GM21619 (cell line): ENCODE measurements at regions not wholly inside any gene's neighbourhood (a gene's known extent, or its start where the extent isn't known, plus 50 kb on each side); places are given as distances from the start of the nearest gene placed in this dataset.

ENCODE experiments used
- ATAC-seq: cut with Tn5 transposase; IDR thresholded peaks from one replicate; pipeline ENCODE4 v1.9.1; 2021; ENCODE audit not compliant: unreplicated experiment

DNA sequence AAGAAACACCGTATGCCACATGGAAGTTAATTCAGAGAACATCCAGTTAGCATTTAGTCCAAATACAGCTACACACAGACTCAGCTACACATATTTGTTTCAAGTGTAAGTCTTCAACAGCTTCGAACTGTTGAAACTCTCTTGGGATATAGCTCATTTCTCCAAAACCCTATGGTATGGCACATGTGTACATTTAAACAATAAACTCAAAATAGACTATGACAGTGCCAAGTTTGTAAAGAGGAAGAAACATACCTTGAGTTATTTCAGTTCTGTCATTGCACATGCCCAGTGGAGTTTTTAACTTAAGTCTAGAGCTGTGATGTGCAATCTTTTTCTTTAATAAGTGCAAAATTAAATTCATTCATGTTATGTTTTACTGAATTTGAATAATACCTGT is 155.1 kb upstream of the RAI14 start:
- ATAC-seq: no peak

DNA sequence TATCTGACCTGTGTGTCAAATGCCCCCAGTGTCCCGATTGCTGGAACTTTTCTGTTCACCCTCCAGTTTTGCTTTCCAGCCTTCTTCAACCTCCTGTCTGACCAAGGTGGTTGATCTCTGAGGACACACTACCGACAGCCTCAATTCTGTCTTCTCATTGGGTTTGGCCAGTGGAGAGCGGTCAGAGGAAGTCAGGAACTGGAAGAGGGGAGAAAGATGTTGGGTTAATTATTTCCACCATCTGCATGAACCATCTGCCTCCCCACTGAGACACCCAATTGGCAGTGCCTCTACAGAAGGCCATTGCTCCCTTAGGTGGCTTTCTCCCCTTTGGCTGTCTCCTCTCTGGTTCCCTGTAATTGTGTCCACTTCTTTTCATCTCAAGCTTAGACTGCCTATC is 154.3 kb upstream of the RAI14 start:
- ATAC-seq: no peak

DNA sequence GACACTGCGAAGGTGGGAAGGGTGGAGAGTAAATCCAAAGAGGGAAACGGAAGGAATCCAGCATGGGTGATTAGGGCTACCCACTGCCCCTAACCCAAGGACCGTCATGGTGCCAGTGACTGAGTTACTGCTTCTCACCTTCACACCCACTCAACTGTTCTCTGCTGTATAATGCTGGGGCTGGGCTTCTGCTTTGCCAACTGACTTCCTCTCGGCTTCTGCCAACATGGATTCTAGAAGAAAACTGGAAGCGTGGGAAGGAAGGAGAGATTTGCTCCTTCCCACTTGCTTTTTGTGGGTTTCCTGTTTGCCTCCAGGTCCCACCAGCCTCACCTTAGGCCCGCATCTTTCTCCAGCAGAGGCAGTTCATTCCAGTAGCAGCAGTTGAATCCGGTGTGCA is 153.5 kb upstream of the RAI14 start:
- ATAC-seq: no peak

DNA sequence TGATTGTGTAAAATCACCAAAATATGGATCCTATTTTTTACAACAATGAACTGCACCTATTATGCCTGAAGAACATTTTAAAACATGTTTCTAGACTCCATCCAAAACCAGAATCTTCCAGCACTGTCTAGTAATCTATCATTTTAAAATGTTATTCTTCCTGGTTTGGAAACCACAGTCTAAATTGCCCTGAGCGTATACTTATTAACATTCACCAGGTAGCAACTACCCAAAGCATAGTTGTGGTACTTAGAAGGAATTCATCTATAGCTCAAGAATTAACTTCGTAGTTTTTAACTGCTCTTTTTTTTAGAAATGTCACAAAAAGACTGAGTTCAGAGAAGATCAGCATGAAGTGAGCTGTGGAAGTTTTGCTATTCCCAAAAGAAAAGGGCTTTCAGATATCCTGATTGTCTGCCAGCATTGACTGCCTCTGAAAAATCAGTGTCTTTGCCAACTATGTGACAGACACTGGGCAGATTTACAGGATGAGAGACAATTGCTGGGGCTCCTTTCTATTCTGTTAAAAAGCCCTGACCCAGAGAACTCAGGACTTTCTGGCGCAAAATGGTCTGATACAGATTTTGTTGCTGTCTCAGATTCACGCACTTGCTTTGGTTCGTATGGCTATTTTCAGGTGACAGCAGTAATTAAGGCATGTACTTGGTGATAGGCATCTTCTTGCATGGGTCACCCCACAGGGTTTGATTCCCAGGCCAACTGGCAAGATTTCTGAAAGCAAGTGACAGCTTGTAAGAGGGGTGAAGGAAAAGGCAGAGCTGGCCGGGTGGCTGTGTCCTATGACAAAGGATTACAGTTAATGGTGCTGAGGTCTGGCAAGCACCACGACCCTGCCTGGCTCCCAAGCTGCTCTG is 152.5 kb upstream of the RAI14 start:
- ATAC-seq: no peak

DNA sequence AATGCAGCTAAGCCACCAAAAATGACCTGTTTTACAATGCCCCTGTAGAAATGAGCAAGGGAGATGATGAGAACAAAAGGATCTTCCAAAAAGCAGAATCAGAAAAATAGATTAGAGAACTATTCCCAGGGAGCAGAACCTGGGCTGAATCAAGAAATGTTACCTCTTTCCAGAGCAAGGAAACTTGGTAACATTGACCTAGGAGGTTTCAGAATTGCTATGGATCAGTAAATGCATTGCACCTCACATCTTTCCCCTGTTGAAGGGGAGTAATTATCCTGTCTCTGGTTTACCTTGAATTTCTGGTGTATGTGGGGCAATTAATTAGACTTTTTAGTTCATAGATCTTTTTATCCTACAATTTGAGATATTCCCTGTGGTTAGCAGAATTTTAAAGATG is 151.2 kb upstream of the RAI14 start:
- no peak for ATAC-seq

DNA sequence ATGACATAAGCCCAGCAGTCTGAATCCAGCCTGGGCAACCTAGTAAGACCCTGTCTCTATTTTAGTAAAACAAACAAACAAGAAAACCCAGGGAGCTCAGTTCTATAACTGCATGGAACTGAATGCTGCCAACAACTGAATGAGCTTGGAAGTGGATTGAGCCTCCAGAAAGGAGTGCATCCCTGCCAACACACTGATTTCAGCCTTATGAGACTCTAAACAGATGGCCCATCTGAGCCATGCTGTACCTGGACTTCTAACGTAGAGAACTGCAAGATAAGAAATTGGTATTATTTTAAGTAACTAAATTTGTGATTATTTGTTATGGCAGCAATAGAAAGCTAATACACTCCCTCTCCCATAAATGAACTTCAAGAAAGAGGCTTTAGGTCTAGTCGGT is 150.4 kb upstream of the RAI14 start:
- ATAC-seq: no peak

DNA sequence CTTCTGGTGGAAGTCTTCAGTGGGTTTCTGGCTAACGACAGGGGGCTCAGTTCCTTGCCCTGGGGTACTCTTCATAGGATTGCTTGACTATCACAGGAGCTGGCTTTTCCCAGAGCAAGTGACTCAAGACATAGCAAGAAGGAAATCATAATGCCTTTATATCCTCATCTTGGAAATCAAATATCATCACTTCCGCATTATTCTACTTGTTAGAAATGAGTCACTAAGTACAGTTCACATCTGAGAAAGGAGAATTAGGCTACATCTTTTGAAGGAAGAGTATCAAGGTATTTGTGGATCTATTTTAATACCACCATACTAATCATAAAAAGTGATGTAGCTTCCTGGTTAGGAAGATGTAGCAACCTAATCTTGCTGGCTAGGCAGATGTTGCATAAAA is 148.2 kb upstream of the RAI14 start:
- ATAC-seq: no peak

DNA sequence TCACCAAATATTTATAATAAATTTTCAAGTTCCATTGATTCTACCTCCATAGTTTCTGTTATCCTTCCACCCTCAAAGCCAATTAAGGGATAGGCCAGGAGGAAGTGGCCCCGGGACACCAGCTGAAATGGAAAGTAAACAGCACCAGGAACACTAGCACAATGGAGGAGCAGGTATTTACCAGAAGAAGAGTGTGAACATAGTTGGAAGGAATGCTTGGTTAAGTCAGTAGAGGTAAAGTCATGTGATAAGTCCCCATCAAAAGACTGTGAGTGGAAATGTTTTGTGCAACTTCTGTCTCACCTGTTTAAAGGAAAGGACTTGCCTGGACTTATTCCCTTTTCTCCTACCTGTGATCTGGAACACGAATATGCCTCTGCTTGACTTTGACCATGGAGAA is 146.7 kb upstream of the RAI14 start:
- no peak for ATAC-seq

DNA sequence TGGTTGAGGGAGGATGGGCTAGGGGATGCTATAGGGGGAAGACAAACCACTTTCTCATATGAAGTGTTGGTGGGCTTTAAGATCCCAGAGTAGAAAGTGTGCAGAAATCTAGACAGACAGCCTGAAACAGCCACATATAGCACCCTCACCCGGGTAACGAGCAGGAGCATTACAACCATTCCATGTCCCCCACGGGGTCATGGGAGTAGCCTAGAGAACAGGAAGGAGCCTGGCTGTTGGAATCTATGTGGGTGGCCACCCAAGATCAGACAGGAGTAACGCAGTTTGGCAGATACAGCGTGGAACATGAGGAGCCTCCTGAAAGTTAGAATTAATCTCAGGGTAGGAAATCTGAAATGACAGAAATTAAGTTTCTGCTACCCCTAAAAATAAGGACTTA is 146.1 kb upstream of the RAI14 start:
- ATAC-seq: no peak

DNA sequence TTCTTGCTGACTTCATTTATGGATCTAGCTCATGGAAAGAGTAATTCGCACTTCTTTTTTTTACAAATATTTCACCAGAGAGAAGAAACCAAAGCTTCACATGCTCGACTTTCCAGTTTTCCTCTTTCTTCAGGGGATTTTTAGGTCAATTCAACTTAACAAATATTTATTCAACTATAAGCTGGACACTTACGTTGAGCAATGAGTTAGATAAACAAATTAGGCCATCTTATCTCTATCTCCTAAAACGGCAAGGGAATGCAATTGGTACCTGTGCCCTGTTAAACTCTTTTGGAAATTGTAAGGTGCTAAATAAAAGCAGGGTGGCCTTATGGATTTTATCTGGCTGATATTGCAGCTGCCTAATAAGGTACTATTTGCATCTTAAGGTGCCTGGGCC is 145.1 kb upstream of the RAI14 start:
- no peak for ATAC-seq

DNA sequence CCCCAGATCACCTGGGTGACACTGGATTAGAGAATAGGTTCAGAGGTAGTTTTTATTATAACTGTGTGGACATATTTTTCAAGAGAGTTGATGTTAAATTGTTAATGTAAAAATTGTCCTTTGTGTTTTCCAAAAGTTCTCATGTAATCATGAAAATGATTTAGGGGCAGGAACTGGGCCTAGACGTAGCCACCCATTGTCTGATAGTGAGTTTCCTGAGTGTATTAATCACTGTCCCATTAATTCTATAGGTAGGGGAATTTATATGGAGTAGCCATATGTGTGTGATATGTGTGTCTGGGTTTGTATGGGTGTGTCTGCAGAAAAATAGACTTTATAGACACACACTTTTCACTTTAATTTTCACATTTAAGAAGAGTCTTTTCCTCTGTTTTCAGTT is 144.6 kb upstream of the RAI14 start:
- ATAC-seq: no peak

DNA sequence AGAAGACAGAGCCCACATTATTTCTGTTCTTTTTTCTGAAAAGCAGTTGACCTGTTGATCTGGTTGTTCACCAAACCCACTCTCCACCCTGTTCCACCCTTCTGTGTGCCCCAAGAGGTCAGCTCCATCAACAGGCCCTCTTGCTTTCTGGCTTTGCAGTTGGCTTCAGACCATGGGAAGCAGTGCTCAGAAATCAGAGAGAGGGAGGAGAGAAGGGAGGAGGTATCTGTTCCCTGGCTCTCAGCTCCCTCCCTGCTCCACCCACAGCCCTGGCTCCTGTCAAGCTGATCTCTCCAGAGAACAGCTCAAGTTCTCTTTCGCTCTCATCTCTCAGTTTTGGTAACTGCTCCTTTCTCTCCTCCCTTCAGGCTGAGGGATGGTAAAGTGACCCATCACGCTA is 144.2 kb upstream of the RAI14 start:
- ATAC-seq: no peak

DNA sequence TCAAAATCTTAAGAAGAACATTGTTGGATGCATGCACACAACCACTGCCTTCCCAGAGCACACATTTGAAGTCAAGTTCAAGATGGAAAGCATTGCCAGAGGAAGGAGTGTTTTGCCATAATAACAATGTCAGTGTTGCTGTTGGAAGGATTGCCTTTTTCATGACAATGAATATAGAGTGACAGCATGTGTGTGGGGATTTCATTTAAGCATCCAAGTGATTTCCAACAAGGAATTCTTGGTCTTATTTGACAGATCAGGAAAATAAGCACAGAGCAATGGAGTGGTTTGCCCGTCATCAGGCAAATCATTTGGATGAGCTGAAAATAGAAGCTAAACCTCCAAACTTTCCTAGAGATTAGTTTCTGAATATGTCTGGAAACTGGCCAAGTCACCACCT is 140.0 kb upstream of the RAI14 start:
- no peak for ATAC-seq

DNA sequence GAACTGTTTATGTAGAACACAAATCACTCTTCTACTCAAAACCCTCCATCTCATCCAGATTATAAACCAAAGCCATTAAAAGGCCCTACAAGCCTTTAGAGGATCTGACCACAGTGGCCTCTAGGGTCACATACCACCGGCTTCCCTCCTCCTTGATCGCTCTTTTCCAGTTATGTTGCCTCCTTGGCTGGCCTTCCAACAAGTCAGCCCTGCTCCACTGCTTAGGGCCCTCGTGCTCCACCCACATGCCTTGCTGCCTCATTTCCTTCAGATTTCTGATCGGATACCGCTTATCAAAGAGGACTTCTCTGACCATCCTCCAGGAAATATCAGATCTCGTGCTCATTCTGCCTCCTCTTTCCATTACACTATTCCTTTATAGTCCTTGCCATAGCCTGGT is 139.4 kb upstream of the RAI14 start:
- no peak for ATAC-seq

DNA sequence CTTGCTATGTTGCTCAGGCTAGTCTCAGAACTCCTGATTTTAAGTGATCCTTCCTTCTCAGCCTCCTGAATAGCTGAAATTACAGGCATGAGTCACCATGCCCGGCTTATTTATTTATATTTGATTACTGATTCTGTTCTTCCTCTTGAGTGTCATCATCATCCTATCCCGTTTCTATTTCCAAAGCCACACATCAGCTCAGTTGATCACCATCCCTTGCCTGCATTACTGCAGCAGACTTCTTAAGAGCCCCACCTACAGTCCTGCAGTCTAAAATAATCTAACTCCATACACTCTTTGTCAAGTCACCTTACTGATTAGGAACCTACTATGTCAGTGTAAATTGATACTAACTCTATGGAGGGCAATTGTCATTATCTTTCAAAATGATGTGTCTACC is 138.9 kb upstream of the RAI14 start:
- ATAC-seq: no peak

DNA sequence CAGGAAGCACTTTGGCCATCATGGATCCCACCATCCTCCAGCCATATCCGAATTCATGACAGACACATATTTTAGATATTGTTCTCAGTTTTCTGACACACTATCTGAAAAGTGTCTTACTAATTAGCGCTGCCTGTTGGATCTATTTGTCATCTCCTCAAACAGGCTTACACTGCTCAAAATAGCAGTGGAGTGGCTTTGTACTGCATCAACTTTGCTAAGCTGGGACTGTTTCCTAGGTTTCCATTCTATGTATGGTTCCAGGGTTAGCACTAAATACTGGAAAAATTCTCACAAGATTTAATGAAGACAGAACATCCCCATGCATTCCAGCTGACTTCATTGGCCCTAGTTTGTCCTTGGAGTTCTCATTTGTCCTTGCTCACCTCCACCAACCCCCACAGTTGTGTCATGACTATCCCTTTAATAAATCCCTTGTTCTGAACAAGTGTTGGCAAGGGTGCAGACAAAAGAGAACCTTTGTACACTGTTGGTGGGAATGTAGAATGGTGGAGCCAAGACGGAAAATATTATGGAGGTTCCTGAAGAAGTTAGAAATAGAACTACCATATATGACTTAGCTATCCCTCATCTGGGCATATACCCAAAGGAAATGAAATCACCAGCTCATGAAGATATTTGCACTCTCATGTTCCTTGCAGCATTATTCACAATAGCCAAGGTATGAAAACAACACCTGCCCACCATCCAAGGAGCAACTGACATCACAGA is 136.5 kb upstream of the RAI14 start:
- ATAC-seq: no peak

DNA sequence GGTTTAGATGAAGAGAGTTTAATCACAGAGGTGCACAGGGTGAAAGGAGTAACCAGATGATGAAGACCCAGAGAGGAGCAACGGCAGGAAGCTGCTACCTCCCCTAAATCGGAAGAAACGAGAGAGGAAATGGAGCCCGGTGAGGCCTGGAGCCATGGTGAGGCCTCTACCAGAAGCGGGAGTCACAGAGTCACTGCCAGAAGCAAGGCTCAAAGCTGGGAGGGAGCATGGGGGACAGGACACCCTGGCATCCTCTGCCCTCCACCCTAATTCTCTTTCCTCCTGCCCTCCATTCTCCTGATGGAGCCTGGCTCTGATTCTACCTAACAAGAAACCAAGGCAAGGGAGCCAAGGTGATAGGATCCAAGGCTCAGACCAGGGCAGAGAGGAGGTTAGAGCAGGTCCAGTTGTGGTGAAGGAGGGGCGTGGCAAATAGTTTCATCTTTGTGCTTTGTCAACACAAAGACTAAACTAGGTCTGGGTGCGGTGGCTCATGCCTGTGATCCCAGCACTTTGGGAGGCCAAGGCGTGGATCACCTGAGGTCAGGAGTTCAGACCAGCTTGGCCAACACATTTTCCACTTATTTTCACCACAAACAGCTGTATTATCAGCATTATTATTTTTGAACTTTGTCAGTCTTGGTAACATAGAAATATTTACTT is 134.4 kb upstream of the RAI14 start:
- no peak for ATAC-seq

DNA sequence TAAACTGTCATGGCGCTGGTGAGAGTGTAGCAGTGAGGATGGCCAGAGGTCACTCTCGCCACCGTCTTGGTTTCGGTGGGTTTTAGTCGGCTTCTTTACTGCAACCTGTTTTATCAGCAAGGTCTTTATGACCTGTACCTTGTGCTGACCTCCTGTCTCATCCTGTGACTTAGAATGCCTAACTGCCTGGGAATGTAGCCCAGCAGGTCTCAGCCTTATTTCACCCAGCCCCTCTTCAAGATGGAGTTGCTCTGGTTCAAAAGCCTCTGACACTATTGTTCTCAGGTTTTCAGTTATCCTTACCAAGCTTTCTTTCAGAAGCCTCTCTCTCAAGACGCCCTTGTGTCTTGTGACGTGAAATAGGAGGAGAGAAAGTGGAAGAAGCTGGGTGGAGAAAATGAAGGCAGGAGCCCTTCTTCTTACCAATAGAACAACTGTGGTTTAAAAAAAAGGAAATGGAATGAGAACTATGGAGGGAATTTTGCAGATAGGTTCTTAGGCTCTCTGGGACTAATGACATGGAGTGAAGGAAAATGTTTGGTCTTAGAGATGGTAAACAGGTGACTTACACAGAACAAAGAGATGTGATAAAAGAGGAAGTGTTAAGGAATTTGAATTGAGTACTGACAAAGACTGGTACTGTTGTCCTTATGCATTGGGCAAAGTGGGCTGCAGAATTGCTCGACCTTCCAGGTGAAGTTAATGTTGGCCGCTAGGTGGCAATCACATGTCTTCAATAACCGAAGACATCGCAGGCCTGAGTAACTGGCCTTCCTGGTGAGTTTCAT is 133.3 kb upstream of the RAI14 start:
- ATAC-seq: peak; percentile 90

DNA sequence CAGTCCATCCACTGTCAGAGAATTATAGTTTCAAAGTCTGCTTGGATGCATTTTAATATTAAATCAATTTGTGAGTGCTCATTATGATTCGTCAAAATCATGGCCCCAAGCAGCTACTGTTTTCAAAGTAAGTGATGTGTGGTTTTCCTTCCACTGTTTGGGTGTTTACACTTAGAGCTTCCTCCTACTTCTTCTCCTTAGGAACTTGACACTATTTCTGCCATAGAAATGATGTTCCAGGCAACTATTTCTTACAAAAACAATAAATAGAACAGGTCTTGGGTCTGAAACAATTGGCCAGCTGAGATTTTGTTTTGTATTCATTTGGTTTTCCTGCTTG is 132.8 kb upstream of the RAI14 start:
- no peak for ATAC-seq

DNA sequence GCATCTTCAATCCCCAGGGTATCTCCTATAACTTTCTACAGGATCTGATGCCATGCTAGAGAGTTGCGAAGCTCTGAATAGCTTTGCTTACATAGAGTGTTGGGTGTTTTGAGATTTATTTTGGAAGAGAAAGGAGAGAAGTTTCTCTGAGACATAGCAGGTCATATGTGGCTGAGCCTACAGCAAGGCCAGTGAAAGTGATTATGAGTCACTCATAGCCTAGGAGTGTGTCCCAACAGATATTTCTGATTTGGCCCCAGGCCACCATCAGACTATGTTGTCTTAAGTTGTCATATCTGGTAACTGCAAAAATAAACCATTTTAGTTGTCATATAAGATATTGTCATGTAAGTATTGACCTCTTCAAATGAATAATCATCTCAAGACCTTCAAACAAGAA is 132.0 kb upstream of the RAI14 start:
- ATAC-seq: no peak

DNA sequence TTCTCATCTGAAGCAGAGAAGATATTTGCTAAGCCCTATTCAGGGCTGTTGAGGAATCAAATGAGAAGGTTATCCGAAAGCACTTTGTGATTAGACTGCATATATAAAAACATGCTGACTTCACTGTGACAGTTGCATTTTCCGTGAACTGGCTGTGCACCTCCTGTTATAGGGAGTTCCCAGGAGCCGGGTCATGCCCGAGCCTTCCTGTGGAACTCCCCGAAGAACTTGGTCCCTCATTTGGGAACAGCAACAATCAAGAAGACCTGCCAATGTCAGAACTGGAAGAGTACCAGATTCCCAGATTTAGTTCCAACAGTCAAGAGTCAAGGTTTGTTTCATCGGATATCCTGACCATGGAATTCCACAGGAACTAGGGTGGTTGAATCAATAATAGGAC is 130.4 kb upstream of the RAI14 start:
- ATAC-seq: no peak
